Nephron progenitor cell (in vitro differentiated cells): ENCODE measurements at regions not wholly inside any gene's neighbourhood (a gene's known extent, or its start where the extent isn't known, plus 50 kb on each side); places are given as distances from the start of the nearest gene placed in this dataset.

Experiments
- DNase-seq: peaks from one replicate; pipeline ENCODE4 v3.0.0; 2021
- H3K27ac Mint-ChIP-seq: 2 replicates; pipeline ENCODE4 v1.8.0; 2021; ENCODE audit warnings: mild to moderate bottlenecking, moderate library complexity, mixed read lengths
- H3K27me3 Mint-ChIP-seq: 2 replicates; pipeline ENCODE4 v1.8.0; 2021; ENCODE audit warnings: mild to moderate bottlenecking, low read depth, mixed read lengths; ENCODE audit not compliant: poor library complexity
- H3K36me3 Mint-ChIP-seq: 2 replicates; pipeline ENCODE4 v1.8.0; 2021; ENCODE audit warnings: low read depth, mixed read lengths
- H3K4me1 Mint-ChIP-seq: 2 replicates; pipeline ENCODE4 v1.8.0; 2021; ENCODE audit warnings: mixed read lengths
- H3K4me3 Mint-ChIP-seq: 2 replicates; pipeline ENCODE4 v1.8.0; 2021; ENCODE audit warnings: mild to moderate bottlenecking, moderate library complexity, mixed read lengths
- H3K9me3 Mint-ChIP-seq: 2 replicates; pipeline ENCODE4 v1.8.0; 2021; ENCODE audit warnings: mild to moderate bottlenecking, moderate library complexity, mixed read lengths
- CTCF ChIP-seq: fragments of 200-600 bp; sonication (generic); IDR thresholded peaks from 2 replicates; pipeline ENCODE4 v1.5.0; 2021; ENCODE audit warnings: antibody characterized with exemption

GRCh38 chr3:168495270-168495669, 399.5 kb upstream of the GOLIM4 start:
- H3K9me3 Mint-ChIP-seq: no peaks in the 10 kb centered on the region
- H3K36me3 Mint-ChIP-seq: no peaks in the 10 kb centered on the region
- H3K27ac Mint-ChIP-seq: no peak overlapping the region
- H3K4me3 Mint-ChIP-seq: no peak overlapping the region
- TF ChIP-seq CTCF: no peak
- peaks cover 5% of the 10 kb centered on the region for H3K4me1 Mint-ChIP-seq
- DNase-seq: no peak
- peaks cover 5% of the 10 kb centered on the region for H3K27me3 Mint-ChIP-seq

GRCh38 chr3:168493412-168494205, 397.9 kb upstream of the GOLIM4 start:
- Mint-ChIP-seq H3K9me3 (no peaks in the 10 kb centered on the region), H3K36me3 (no peaks in the 10 kb centered on the region), H3K27ac (no peak overlapping the region), H3K4me3 (no peak overlapping the region), H3K27me3 (peaks cover 2% of the 10 kb centered on the region), H3K4me1 (peaks cover 5% of the 10 kb centered on the region)
- no peak for TF ChIP-seq CTCF
- DNase-seq: no peak

GRCh38 chr3:168490981-168491380, 395.3 kb upstream of the GOLIM4 start:
- H3K27ac Mint-ChIP-seq: no peak overlapping the region
- H3K4me3 Mint-ChIP-seq: no peak overlapping the region
- H3K9me3 Mint-ChIP-seq: no peaks in the 10 kb centered on the region
- DNase-seq: no peak
- TF ChIP-seq CTCF: no peak
- H3K4me1 Mint-ChIP-seq: peaks cover 2% of the 10 kb centered on the region
- peaks cover 2% of the 10 kb centered on the region for H3K27me3 Mint-ChIP-seq
- H3K36me3 Mint-ChIP-seq: no peaks in the 10 kb centered on the region

- no peaks in the 10 kb centered on the region for H3K9me3 Mint-ChIP-seq
- TF ChIP-seq CTCF: no peak
Observed at GRCh38 chr3:168489301-168489700, 393.6 kb upstream of the GOLIM4 start.

GRCh38 chr3:168485936-168486335, 390.2 kb upstream of the GOLIM4 start:
- DNase-seq: no peak

More at GRCh38 chr3:168489301-168489700, 393.6 kb upstream of the GOLIM4 start:
- DNase-seq: no peak
- Mint-ChIP-seq H3K4me3 (no peak overlapping the region), H3K27me3 (peaks cover 2% of the 10 kb centered on the region), H3K36me3 (no peaks in the 10 kb centered on the region), H3K4me1 (peaks cover 10% of the 10 kb centered on the region), H3K27ac (no peak overlapping the region)

More at GRCh38 chr3:168485936-168486335, 390.2 kb upstream of the GOLIM4 start:
- Mint-ChIP-seq H3K36me3 (no peaks in the 10 kb centered on the region), H3K4me1 (peaks cover 10% of the 10 kb centered on the region), H3K9me3 (no peaks in the 10 kb centered on the region), H3K27ac (no peak overlapping the region), H3K27me3 (peaks cover 2% of the 10 kb centered on the region), H3K4me3 (no peak overlapping the region)
- TF ChIP-seq CTCF: no peak
